H1 (cell line): ENCODE measurements at regions not wholly inside any gene's neighbourhood (a gene's known extent, or its start where the extent isn't known, plus 50 kb on each side); places are given as distances from the start of the nearest gene placed in this dataset.

Experiments used
- CTCF ChIA-PET: fragments of 300-600 bp; sonication (Branson Sonifier 250); formaldehyde crosslinking; loops from one replicate; lab custom pipeline; 2021; ENCODE audit not compliant: partially characterized antibody; lab: Charles Lee
- POLR2A ChIA-PET: fragments of 300-600 bp; sonication (Branson Sonifier 250); formaldehyde crosslinking; loops from one replicate; lab custom pipeline; 2021; ENCODE audit warnings: inconsistent platforms; ENCODE audit not compliant: partially characterized antibody; lab: Charles Lee
- DNase-seq, 2 experiments: peaks; one replicate each; pipeline versions ENCODE4 v3.0.0 to v3.0.0-alpha.2; 2010 to 2022; ENCODE audit warnings: low spot score in 2 of 2, low read depth in 1 of 2, mixed read lengths in 1 of 2
- FAIRE-seq: peaks from 2 replicates; lab custom pipeline; 2011; peaks lifted over from hg19 to GRCh38; lab: Jason Lieb, UNC
- H2AFZ ChIP-seq: 2 replicates; pipeline ENCODE4 v1.8.1; 2012; ENCODE audit warnings: low read length, inconsistent platforms
- H2AK5ac ChIP-seq: 2 replicates; pipeline ENCODE4 v1.6.1; 2013; ENCODE audit warnings: low read depth, low read length
- H2BK120ac ChIP-seq: replicated peaks from 2 replicates; pipeline ENCODE3; 2013; ENCODE audit warnings: low read depth, low read length, inconsistent platforms
- H2BK12ac ChIP-seq: 2 replicates; pipeline ENCODE4 v1.6.1; 2013; ENCODE audit warnings: low read depth, low read length
- H2BK15ac ChIP-seq: 2 replicates; pipeline ENCODE4 v1.6.1; 2013; ENCODE audit warnings: low read length
- H2BK20ac ChIP-seq: 2 replicates; pipeline ENCODE4 v1.6.1; 2013; ENCODE audit warnings: low read length
- H2BK5ac ChIP-seq: 2 replicates; pipeline ENCODE4 v1.6.1; 2013; ENCODE audit warnings: low read depth, low read length
- H3K14ac ChIP-seq: 2 replicates; pipeline ENCODE4 v1.6.1; 2013; ENCODE audit warnings: inconsistent platforms; ENCODE audit not compliant: insufficient read length
- H3K18ac ChIP-seq: 2 replicates; pipeline ENCODE4 v1.6.1; 2013; ENCODE audit warnings: low read length; ENCODE audit errors: extremely low read depth
- H3K23ac ChIP-seq: 2 replicates; pipeline ENCODE4 v1.6.1; 2013; ENCODE audit warnings: inconsistent platforms; ENCODE audit not compliant: insufficient read length
- H3K23me2 ChIP-seq: 2 replicates; pipeline ENCODE4 v1.6.1; 2013; ENCODE audit warnings: low read depth, low read length
- H3K27ac ChIP-seq: 2 replicates; pipeline ENCODE4 v1.6.1; 2011; ENCODE audit warnings: low read depth, low read length, inconsistent platforms
- H3K27me3 ChIP-seq, 4 experiments: replicated peaks in 1 of 4; 1 replicate in 1 of 4; 2 replicates in 3 of 4; pipeline versions ENCODE4 v1.6.1 to v1.8.1; 2011 to 2013; ENCODE audit warnings: low read length in 3 of 4, mild to moderate bottlenecking in 3 of 4, inconsistent platforms in 2 of 4, mixed read lengths in 2 of 4, moderate library complexity in 1 of 4; ENCODE audit not compliant: control insufficient read depth in 3 of 4, insufficient read depth in 3 of 4; ENCODE audit errors: extremely low read depth in 1 of 4
- H3K36me3 ChIP-seq, 4 experiments: 2 replicates each; pipeline versions ENCODE4 v1.6.1 to v1.8.1; 2011 to 2013; ENCODE audit warnings: mild to moderate bottlenecking in 4 of 4, low read length in 3 of 4, moderate library complexity in 2 of 4, control low read depth in 1 of 4, inconsistent platforms in 1 of 4; ENCODE audit not compliant: insufficient read depth in 4 of 4, control insufficient read depth in 2 of 4
- H3K4ac ChIP-seq: replicated peaks from 2 replicates; pipeline ENCODE3; 2013; ENCODE audit warnings: low read length, low read depth, mixed read lengths, inconsistent platforms; ENCODE audit not compliant: insufficient read length
- H3K4me1 ChIP-seq, 4 experiments: replicated peaks in 1 of 4; 1 replicate in 1 of 4; 2 replicates in 3 of 4; pipeline versions ENCODE4 v1.6.1 to v1.8.1; 2011 to 2013; ENCODE audit warnings: low read length in 3 of 4, inconsistent platforms in 2 of 4, mixed read lengths in 1 of 4; ENCODE audit not compliant: insufficient read depth in 4 of 4, control insufficient read depth in 3 of 4
- H3K4me2 ChIP-seq, 2 experiments: 2 replicates each; pipeline versions ENCODE4 v1.6.1 to v1.8.1; 2011 to 2013; ENCODE audit warnings: low read depth in 2 of 2, low read length in 2 of 2, control low read depth in 1 of 2, inconsistent platforms in 1 of 2, mild to moderate bottlenecking in 1 of 2; ENCODE audit not compliant: insufficient read depth in 1 of 2
- H3K4me3 ChIP-seq, 4 experiments: fragments of 200-600, 300-600 bp in 1 of 4; sonication (generic), shearing (Covaris generic), sonication (Bioruptor Twin) in 1 of 4; 2 replicates each; pipeline versions ENCODE4 v1.5.1 to v1.8.1; 2011 to 2016; ENCODE audit warnings: low read length in 4 of 4, low read depth in 3 of 4, control low read depth in 2 of 4, inconsistent platforms in 2 of 4, mild to moderate bottlenecking in 2 of 4, mixed read lengths in 1 of 4, moderate library complexity in 1 of 4; ENCODE audit not compliant: insufficient read depth in 2 of 4; ENCODE audit errors: extremely low read depth in 1 of 4
- H3K56ac ChIP-seq: replicated peaks from 2 replicates; pipeline ENCODE3; 2013; ENCODE audit warnings: low read depth, mild to moderate bottlenecking, mixed read lengths, low read length, inconsistent platforms; ENCODE audit not compliant: insufficient read length
- H3K79me1 ChIP-seq: 2 replicates; pipeline ENCODE4 v1.6.1; 2013; ENCODE audit warnings: low read depth, low read length, control low read depth
- H3K79me2 ChIP-seq, 2 experiments: 2 replicates each; pipeline versions ENCODE4 v1.6.1 to v1.8.1; 2012 to 2013; ENCODE audit warnings: low read length in 2 of 2, mild to moderate bottlenecking in 2 of 2, inconsistent platforms in 1 of 2; ENCODE audit not compliant: insufficient read depth in 2 of 2, control insufficient read depth in 1 of 2
- H3K9ac ChIP-seq, 4 experiments: replicated peaks in 1 of 4; 1 replicate in 1 of 4; 2 replicates in 3 of 4; pipeline versions ENCODE4 v1.6.1 to v1.8.1; 2011 to 2013; ENCODE audit warnings: low read depth in 3 of 4, low read length in 3 of 4, control low read depth in 2 of 4, mild to moderate bottlenecking in 2 of 4, moderate library complexity in 2 of 4, inconsistent platforms in 1 of 4; ENCODE audit errors: extremely low read depth in 1 of 4
- H3K9me3 ChIP-seq, 2 experiments: 2 replicates each; pipeline versions ENCODE4 v1.6.1 to v1.8.1; 2012 to 2013; ENCODE audit warnings: mild to moderate bottlenecking in 2 of 2, moderate library complexity in 2 of 2, control low read depth in 1 of 2, inconsistent platforms in 1 of 2, low read depth in 1 of 2, low read length in 1 of 2, mixed read lengths in 1 of 2; ENCODE audit not compliant: insufficient read depth in 2 of 2
- H4K20me1 ChIP-seq, 2 experiments: replicated peaks in 1 of 2; 2 replicates each; pipeline versions ENCODE3 to v1.8.1; 2011 to 2013; ENCODE audit warnings: inconsistent platforms in 2 of 2, low read length in 2 of 2, mild to moderate bottlenecking in 1 of 2; ENCODE audit not compliant: insufficient read depth in 2 of 2, control insufficient read depth in 1 of 2
- H4K5ac ChIP-seq: 2 replicates; pipeline ENCODE4 v1.6.1; 2013; ENCODE audit warnings: low read length, low read depth, mixed read lengths, inconsistent platforms; ENCODE audit not compliant: insufficient read length
- H4K8ac ChIP-seq: 2 replicates; pipeline ENCODE4 v1.8.0; 2013; ENCODE audit warnings: mild to moderate bottlenecking, moderate library complexity, low read length, inconsistent platforms; ENCODE audit not compliant: insufficient read depth; ENCODE audit errors: extremely low read depth
- H4K91ac ChIP-seq: replicated peaks from 2 replicates; pipeline ENCODE3; 2013; ENCODE audit warnings: low read length, mixed read lengths, inconsistent platforms; ENCODE audit not compliant: insufficient read length
- ASH2L ChIP-seq: fragments of 200-600, 300-600 bp; sonication (generic); IDR thresholded peaks from one replicate; pipeline ENCODE4 v1.7.1; 2017; ENCODE audit warnings: low read length
- BACH1 ChIP-seq: IDR thresholded peaks from 2 replicates; pipeline ENCODE4 v1.6.1; 2012; ENCODE audit warnings: low read length, improper control_type of control experiment
- CBX8 ChIP-seq: fragments of 300-800, 300-1000 bp; sonication (generic); IDR thresholded peaks from 2 replicates; pipeline ENCODE4 v1.7.1; 2016; ENCODE audit warnings: low read depth, low read length, borderline replicate concordance
- CTBP2 ChIP-seq: IDR thresholded peaks from 2 replicates; pipeline ENCODE4 v1.7.0; 2011; ENCODE audit warnings: borderline replicate concordance, mild to moderate bottlenecking, moderate library complexity, mixed read lengths, low read length; ENCODE audit not compliant: insufficient read depth, insufficient read length
- MAX ChIP-seq: IDR thresholded peaks from 2 replicates; pipeline ENCODE4 v1.6.1; 2012; ENCODE audit warnings: inconsistent platforms
- NANOG ChIP-seq: IDR thresholded peaks from 2 replicates; pipeline ENCODE4 v1.6.1; 2011; ENCODE audit warnings: low read length, low read depth, mild to moderate bottlenecking, inconsistent platforms; ENCODE audit not compliant: insufficient read depth, poor library complexity, severe bottlenecking
- PHF8 ChIP-seq: fragments of 200-600 bp; sonication (generic); conservative IDR thresholded peaks from 2 replicates; pipeline ENCODE4 v1.7.1; 2012; ENCODE audit warnings: low read depth, mild to moderate bottlenecking, inconsistent platforms, low read length, moderate library complexity
- RBBP5 ChIP-seq: IDR thresholded peaks from 2 replicates; pipeline ENCODE4 v1.7.1; 2012; ENCODE audit warnings: low read depth, mild to moderate bottlenecking, inconsistent platforms, low read length, moderate library complexity, borderline replicate concordance
- RFX5 ChIP-seq: IDR thresholded peaks from 2 replicates; pipeline ENCODE4 v1.6.1; 2011; ENCODE audit warnings: low read depth, low read length, improper control_type of control experiment, borderline replicate concordance
- RXRA ChIP-seq: IDR thresholded peaks from 2 replicates; pipeline ENCODE4 v1.6.1; 2011; ENCODE audit warnings: low read depth, mild to moderate bottlenecking, low read length, moderate library complexity; ENCODE audit not compliant: insufficient read depth
- SP4 ChIP-seq: IDR thresholded peaks from 2 replicates; pipeline ENCODE4 v1.6.1; 2012; ENCODE audit warnings: low read length, inconsistent platforms
- TBP ChIP-seq: IDR thresholded peaks from 2 replicates; pipeline ENCODE4 v1.6.1; 2011; ENCODE audit warnings: low read depth, low read length, improper control_type of control experiment
- ZNF274 ChIP-seq: IDR thresholded peaks from 2 replicates; pipeline ENCODE4 v1.7.0; 2012; ENCODE audit warnings: low read length, borderline replicate concordance; ENCODE audit errors: extremely low read depth
- whole genome bisulfite sequencing, 2 experiments: shearing (Covaris generic) in 1 of 2; methylation state at CpG; one replicate each; pipeline versions ENCODE4 v1.1.6 to v1.1.7; 2013 to 2015; ENCODE audit warnings: low lambda C conversion rate in 2 of 2, mixed read lengths in 2 of 2, inconsistent platforms in 1 of 2, low coverage in 1 of 2, missing lambda C conversion rate in 1 of 2; ENCODE audit not compliant: insufficient replicate concordance in 2 of 2, insufficient coverage in 1 of 2, insufficient read length in 1 of 2; ENCODE audit errors: extremely low coverage in 1 of 2, missing lambda C conversion rate in 1 of 2; 5-methylcytosine and 5-hydroxymethylcytosine counted together

GRCh38 chr5:149437391-149438040 lies 58.4 kb upstream of the IL17B start:
- WGBS, 2 experiments, result 85% methylated on average over 10 of the region's 10 CpGs; no CpG with 5 or more reads in 1 of the 2 experiments
- Histone ChIP-seq H2BK12ac (no peak overlapping the region), H3K23me2 (no peaks in the 10 kb centered on the region), H2BK15ac (no peak overlapping the region), H2BK20ac (no peak overlapping the region), H3K4me3 (no peak overlapping the region), H3K4me1 (peaks cover 0 to 9% (median 2%) of the 10 kb centered on the region in 4 experiments; a peak in 5 of 7 replicates), H2BK120ac (no peak overlapping the region), H3K18ac (no peak overlapping the region), H2AFZ (no peak overlapping the region), H3K9me3 (no peaks in the 10 kb centered on the region), H3K27ac (no peak overlapping the region), H3K36me3 (no peaks in the 10 kb centered on the region), H3K23ac (no peak overlapping the region), H4K5ac (no peak overlapping the region), H3K79me2 (no peaks in the 10 kb centered on the region), H3K9ac (no peak overlapping the region), H3K4me2 (no peak overlapping the region), H3K27me3 (no peaks in the 10 kb centered on the region), H3K56ac (no peak overlapping the region), H3K14ac (no peak overlapping the region), H4K20me1 (no peaks in the 10 kb centered on the region), H3K79me1 (no peaks in the 10 kb centered on the region), H2BK5ac (no peak overlapping the region), H3K4ac (no peak overlapping the region), H4K91ac (no peak overlapping the region), H2AK5ac (no peak overlapping the region), H4K8ac (no peak overlapping the region)
- no peak for DNase-seq
- ChIA-PET POLR2A (no interaction called here), CTCF (interaction anchor here (1.1 to 22.4 kb wide), 7 partner anchors 27 to 174 kb away, joined by 3 to 1310 read pairs (median 111); partner anchors contain the start of genes CSNK1A1, IL17B and PCYOX1L)
- no peak for TF ChIP-seq PHF8
- no peak for TF ChIP-seq RBBP5
- no peak for TF ChIP-seq NANOG
- TF ChIP-seq TBP, result no peak
- TF ChIP-seq RXRA, result no peak
- no peak for TF ChIP-seq CTBP2
- no peak for TF ChIP-seq BACH1
- TF ChIP-seq ASH2L, result no peak
- TF ChIP-seq CBX8, result no peak
- no peak for TF ChIP-seq ZNF274
- no peak for TF ChIP-seq MAX
- TF ChIP-seq RFX5, result no peak
- no peak for TF ChIP-seq SP4
- FAIRE-seq, result no peak
